ENCODE measurements at regions not wholly inside any gene's neighbourhood (a gene's known extent, or its start where the extent isn't known, plus 50 kb on each side); places are given as distances from the start of the nearest gene placed in this dataset.

DNA sequence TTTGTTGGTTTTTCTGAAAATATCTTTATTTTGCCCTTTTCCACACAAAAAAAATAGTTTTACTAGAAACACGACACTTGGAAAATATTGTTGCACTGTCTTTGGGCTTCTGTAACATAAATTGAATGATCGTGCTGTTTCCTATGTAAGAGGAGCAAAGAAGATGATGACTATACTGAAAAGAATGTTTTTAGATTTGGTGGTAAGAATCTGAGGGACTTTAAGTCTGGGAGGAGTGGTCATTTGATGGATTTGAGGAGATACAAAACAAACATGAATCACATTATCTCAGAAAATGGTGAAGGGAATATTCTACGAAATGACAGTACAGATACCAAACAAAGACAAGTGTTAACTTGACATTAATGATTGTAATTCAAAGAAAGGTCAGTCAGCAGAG is 328.8 kb downstream of the ADAM29 start:
- intact Hi-C loops (cut with DNase I; ENCODE audit: low total_unique reads) (no loop called here), in situ Hi-C loops (cut with MboI; ENCODE audit: low sequenced_read_pairs in 4 of 4) (no loop called here)
- H3K27me3 ChIP-seq, result no peaks in the 10 kb centered on the region
- no peaks in the 10 kb centered on the region for H3K4me1 ChIP-seq
- no peaks in the 10 kb centered on the region for H3K36me3 ChIP-seq
- H3K27ac ChIP-seq, result no peak overlapping the region
- H3K4me3 ChIP-seq, result no peak overlapping the region
- TF ChIP-seq, protein P1, sequence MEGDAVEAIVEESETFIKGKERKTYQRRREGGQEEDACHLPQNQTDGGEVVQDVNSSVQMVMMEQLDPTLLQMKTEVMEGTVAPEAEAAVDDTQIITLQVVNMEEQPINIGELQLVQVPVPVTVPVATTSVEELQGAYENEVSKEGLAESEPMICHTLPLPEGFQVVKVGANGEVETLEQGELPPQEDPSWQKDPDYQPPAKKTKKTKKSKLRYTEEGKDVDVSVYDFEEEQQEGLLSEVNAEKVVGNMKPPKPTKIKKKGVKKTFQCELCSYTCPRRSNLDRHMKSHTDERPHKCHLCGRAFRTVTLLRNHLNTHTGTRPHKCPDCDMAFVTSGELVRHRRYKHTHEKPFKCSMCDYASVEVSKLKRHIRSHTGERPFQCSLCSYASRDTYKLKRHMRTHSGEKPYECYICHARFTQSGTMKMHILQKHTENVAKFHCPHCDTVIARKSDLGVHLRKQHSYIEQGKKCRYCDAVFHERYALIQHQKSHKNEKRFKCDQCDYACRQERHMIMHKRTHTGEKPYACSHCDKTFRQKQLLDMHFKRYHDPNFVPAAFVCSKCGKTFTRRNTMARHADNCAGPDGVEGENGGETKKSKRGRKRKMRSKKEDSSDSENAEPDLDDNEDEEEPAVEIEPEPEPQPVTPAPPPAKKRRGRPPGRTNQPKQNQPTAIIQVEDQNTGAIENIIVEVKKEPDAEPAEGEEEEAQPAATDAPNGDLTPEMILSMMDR (IDR thresholded peaks at IDR 0.05 in 4 of 5, conservative IDR thresholded peaks at IDR 0.05 in 1 of 5), result no peak
- no peak for TF ChIP-seq POLR2A (IDR thresholded peaks at IDR 0.05)
- no peak for ATAC-seq
- no peaks in the 10 kb centered on the region for H3K9me3 ChIP-seq
- no peak for DNase-seq

DNA sequence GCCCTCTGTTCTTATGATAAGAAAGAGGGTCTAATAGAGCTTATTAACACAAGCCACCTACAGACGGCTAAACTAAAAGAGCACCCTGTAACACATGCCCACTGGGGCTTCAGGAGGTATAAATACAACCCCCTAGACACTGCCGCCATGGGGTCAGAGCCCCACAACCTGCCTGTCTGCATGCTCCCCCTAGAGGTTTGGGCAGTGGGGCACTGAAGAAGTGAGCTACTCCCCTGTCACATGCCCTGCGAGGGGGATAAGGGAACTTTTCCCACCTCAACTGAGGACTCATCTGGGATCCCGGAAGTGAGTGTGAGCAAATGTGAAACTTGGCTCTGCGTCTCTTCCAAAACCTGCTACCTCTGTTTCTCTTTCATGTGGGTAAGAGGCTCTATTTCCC is 334.5 kb downstream of the ADAM29 start:
- in situ Hi-C loops (cut with MboI; ENCODE audit: low sequenced_read_pairs in 4 of 4), result no loop called here

DNA sequence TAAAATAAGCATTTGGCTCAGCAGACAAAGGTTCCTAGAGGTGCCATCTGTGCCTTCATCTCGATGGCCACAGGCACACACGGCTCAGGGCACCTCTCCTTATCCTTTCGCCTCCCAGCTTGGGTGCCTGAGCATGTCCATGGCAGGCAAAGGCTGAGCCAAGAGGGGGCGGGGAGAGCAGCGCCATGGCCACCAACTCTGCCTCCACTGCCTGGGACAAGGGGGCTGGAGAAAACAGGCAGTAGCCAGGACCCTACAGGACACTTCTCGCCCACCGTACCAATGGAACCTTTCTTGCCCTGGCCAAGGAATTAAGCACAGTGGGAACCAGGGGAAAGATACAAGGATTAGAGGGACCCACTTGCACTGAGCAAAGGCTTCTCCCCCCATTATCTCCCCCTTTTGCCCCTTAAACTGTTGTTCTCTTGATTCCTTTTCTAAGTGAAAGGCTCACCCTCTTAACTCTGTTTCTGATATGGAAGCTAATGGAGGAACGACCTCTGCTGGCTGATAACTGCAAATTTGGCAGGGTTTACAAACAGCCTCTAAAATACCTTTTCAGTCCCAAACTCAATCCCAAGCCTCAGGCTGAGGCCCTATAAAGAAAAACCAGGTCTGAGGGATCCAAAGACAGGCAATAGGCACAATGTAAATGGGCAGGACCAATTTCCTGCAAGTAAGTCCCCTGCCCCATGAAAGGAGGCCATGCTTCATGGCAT is 335.2 kb downstream of the ADAM29 start:
- no peaks in the 10 kb centered on the region for H3K36me3 ChIP-seq
- intact Hi-C loops (cut with DNase I; ENCODE audit: low total_unique reads) (no loop called here), in situ Hi-C loops (cut with MboI; ENCODE audit: low sequenced_read_pairs in 4 of 4) (no loop called here)
- TF ChIP-seq, protein P1 (IDR thresholded peaks at IDR 0.05 in 4 of 5, conservative IDR thresholded peaks at IDR 0.05 in 1 of 5), result no peak
- TF ChIP-seq POLR2A (IDR thresholded peaks at IDR 0.05), result no peak
- no peak overlapping the region for H3K27ac ChIP-seq
- no peaks in the 10 kb centered on the region for H3K27me3 ChIP-seq
- DNase-seq, result no peak
- no peak for ATAC-seq
- no peaks in the 10 kb centered on the region for H3K9me3 ChIP-seq
- H3K4me1 ChIP-seq, result no peaks in the 10 kb centered on the region
- H3K4me3 ChIP-seq, result no peak overlapping the region

More for the DNA sequence above, 334.5 kb downstream of the ADAM29 start:
- ATAC-seq, result no peak
- Histone ChIP-seq H3K4me3 (no peak overlapping the region), H3K36me3 (no peaks in the 10 kb centered on the region), H3K9me3 (no peaks in the 10 kb centered on the region), H3K27ac (no peak overlapping the region), H3K4me1 (no peaks in the 10 kb centered on the region), H3K27me3 (no peaks in the 10 kb centered on the region)
- no peak for TF ChIP-seq POLR2A (IDR thresholded peaks at IDR 0.05)
- TF ChIP-seq, protein P1 (IDR thresholded peaks at IDR 0.05 in 4 of 5, conservative IDR thresholded peaks at IDR 0.05 in 1 of 5), result no peak
- no peak for DNase-seq
- intact Hi-C loops (cut with DNase I; ENCODE audit: low total_unique reads), result no loop called here

DNA sequence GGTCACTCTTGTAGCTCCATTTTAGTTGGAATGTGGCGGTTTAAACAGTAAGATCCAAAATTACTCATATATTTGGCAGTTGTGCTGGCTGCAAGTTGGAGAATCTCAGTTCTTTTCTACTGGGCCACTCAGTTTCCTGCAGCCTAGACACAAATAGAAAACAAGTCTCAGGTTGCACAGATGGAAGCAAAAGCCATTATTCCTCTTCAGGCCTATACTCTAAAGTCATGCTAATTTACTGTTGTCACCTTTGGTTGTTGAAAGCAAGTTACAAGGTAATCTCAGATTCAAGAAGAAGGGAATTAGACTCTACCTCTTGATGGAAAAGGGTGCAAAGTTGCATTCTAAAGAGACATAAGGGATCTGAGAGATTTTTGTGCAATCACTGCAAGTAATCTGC is 345.4 kb downstream of the ADAM29 start:
- Histone ChIP-seq H3K27ac (no peak overlapping the region), H3K36me3 (no peaks in the 10 kb centered on the region), H3K9me3 (no peaks in the 10 kb centered on the region), H3K4me1 (no peaks in the 10 kb centered on the region), H3K27me3 (no peaks in the 10 kb centered on the region), H3K4me3 (no peak overlapping the region)
- TF ChIP-seq POLR2A (IDR thresholded peaks at IDR 0.05), result no peak
- TF ChIP-seq, protein P1 (IDR thresholded peaks at IDR 0.05 in 4 of 5, conservative IDR thresholded peaks at IDR 0.05 in 1 of 5), result no peak
- ATAC-seq (no peak), DNase-seq (no peak)
- intact Hi-C loops (cut with DNase I; ENCODE audit: low total_unique reads) (no loop called here), in situ Hi-C loops (cut with MboI; ENCODE audit: low sequenced_read_pairs in 4 of 4) (no loop called here)

Measured in gastrocnemius medialis (tissue), 4 donors.